GM06990 (cell line): ENCODE measurements at regions not wholly inside any gene's neighbourhood (a gene's known extent, or its start where the extent isn't known, plus 50 kb on each side); places are given as distances from the start of the nearest gene placed in this dataset.

Experiments used
- DNase-seq: peaks from one replicate; pipeline ENCODE4 v3.0.0-alpha.2; 2011; ENCODE audit not compliant: insufficient read length; ENCODE audit errors: extremely low read depth
- H3K27me3 ChIP-seq: replicated peaks from 2 replicates; pipeline ENCODE4 v1.6.0; 2011; ENCODE audit warnings: low read length; ENCODE audit not compliant: control insufficient read depth, insufficient read depth
- H3K36me3 ChIP-seq: 2 replicates; pipeline ENCODE4 v1.5.1; 2011; ENCODE audit warnings: low read length; ENCODE audit not compliant: control insufficient read depth, insufficient read depth
- H3K4me3 ChIP-seq: replicated peaks from 2 replicates; pipeline ENCODE4 v1.5.1; 2011; ENCODE audit warnings: low read depth, mild to moderate bottlenecking, control low read depth, low read length
- TF ChIP-seq, protein P1 (sequence below): IDR thresholded peaks from 2 replicates; pipeline ENCODE4 v1.5.1; 2011; ENCODE audit warnings: low read length, control low read depth, mild to moderate bottlenecking, inconsistent platforms; ENCODE audit not compliant: insufficient read depth, poor library complexity, severe bottlenecking

GRCh38 chr2:236986524-236987330 is 99.0 kb upstream of the COPS8 start:
- Histone ChIP-seq H3K4me3 (no peak overlapping the region), H3K36me3 (no peaks in the 10 kb centered on the region), H3K27me3 (peaks cover 4% of the 10 kb centered on the region; the same call in 1 of the 2 replicates)
- no peak for DNase-seq
- TF ChIP-seq, protein P1, sequence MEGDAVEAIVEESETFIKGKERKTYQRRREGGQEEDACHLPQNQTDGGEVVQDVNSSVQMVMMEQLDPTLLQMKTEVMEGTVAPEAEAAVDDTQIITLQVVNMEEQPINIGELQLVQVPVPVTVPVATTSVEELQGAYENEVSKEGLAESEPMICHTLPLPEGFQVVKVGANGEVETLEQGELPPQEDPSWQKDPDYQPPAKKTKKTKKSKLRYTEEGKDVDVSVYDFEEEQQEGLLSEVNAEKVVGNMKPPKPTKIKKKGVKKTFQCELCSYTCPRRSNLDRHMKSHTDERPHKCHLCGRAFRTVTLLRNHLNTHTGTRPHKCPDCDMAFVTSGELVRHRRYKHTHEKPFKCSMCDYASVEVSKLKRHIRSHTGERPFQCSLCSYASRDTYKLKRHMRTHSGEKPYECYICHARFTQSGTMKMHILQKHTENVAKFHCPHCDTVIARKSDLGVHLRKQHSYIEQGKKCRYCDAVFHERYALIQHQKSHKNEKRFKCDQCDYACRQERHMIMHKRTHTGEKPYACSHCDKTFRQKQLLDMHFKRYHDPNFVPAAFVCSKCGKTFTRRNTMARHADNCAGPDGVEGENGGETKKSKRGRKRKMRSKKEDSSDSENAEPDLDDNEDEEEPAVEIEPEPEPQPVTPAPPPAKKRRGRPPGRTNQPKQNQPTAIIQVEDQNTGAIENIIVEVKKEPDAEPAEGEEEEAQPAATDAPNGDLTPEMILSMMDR: no peak

GRCh38 chr2:236988216-236988615 is 97.5 kb upstream of the COPS8 start:
- H3K27me3 ChIP-seq: peaks cover 9% of the 10 kb centered on the region
- TF ChIP-seq, protein P1: no peak
- no peak for DNase-seq

DNA sequence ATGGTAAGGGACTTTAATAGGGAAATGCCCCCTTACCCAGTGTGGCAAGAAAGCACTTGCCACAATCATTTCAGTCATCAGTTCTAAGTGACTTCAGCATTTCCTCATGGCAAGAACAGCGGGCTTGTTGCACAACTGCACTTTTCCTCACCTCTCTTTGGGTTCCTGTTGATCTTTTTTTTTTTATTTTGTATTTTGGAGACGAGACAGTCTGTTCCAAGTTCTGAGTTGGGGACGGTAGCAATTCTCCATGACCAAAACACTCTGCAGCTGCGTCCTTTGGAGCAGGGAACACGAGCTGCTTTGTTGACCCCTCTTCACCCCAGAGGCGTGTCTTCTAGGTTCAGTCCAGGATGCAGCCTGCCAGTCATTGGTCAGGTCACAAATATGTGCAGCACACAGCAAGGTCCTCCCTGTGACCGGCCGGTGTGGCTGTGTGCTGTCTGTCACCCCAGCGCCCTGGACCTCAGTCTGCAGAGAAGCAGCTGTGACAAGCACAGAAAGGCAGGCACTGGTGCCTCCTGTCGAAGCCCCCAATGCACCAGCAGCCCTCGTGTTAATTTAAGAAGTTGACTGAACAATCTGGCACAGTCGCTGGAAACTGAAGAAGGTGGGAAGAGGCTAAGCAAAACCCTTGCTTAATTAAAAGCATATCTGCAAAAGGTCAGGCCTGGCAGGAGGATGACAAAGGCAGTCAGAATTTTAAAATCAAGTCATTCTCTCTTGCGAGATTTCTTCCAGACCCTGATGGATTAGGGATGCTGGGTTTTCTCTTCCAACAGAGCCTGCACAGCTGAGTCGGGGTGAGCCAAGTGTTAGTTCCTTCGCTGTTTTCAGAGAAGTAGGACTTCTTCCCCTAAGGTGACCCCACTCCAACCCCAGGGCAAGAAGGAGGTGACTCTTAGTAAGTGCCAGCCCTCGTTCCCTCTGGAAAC is 96.7 kb upstream of the COPS8 start:
- TF ChIP-seq, protein P1: no peak
- H3K36me3 ChIP-seq: no peaks in the 10 kb centered on the region
- H3K4me3 ChIP-seq: no peak overlapping the region
- no peak for DNase-seq
- H3K27me3 ChIP-seq: peaks cover 9% of the 10 kb centered on the region

More at GRCh38 chr2:236988216-236988615, 97.5 kb upstream of the COPS8 start:
- Histone ChIP-seq H3K36me3 (no peaks in the 10 kb centered on the region), H3K4me3 (no peak overlapping the region)

- Histone ChIP-seq H3K4me3 (no peak overlapping the region), H3K36me3 (no peaks in the 10 kb centered on the region), H3K27me3 (peaks cover 9% of the 10 kb centered on the region)
- TF ChIP-seq, protein P1: no peak
- DNase-seq: no peak
Observed at GRCh38 chr2:236990552-236990951, 95.1 kb upstream of the COPS8 start.

- peaks cover 9% of the 10 kb centered on the region for H3K27me3 ChIP-seq
- TF ChIP-seq, protein P1: no peak
- no peak for DNase-seq
- H3K4me3 ChIP-seq: no peak overlapping the region
- no peaks in the 10 kb centered on the region for H3K36me3 ChIP-seq
Observed at GRCh38 chr2:236991874-236992273, 93.8 kb upstream of the COPS8 start.
